GM21619 (cell line): ENCODE measurements at regions not wholly inside any gene's neighbourhood (a gene's known extent, or its start where the extent isn't known, plus 50 kb on each side); places are given as distances from the start of the nearest gene placed in this dataset.
"Not testable (repeated sequence)": the region's sequence is repeated elsewhere in the genome, so short reads cannot be mapped to it uniquely, and the experiment has no call there.

Experiments used
- ATAC-seq: cut with Tn5 transposase; IDR thresholded peaks from one replicate; pipeline ENCODE4 v1.9.1; 2021; ENCODE audit not compliant: unreplicated experiment

DNA sequence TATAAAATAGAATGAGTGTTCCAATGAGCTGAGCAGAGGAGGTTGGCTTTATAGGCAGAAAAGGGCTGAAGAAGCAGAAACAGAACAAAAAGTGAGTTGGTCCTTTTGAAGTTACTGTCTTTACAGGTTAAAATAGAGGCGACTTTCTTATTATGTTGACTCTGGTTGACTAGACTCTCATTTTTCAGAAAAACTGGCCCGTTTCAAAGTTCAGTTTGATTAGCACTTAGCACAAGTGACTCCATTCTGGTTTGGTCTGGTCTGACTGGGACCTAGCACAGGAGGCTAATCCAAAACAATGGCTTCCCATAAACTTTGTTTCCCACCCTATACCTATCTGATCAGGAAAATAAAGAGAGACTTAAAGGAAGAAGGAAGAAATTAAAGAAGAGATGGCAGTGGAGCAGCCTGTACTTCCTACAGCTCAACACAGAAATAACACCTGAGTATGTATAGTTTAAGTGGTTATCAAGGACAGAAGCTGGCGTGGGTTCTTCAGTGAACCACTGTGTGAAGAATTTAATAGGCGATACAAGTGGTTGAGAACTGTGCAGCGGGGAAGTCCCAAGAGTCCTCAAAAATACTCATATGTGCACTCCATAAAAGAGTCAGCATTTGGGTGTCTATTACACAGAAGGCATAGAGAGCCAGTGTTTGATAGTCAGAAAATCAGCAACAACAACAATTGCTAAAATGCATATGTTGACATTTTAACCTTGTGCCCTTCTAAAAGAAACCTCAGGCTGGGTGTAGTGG is 554.8 kb upstream of the HTR2C start:
- ATAC-seq, result no peak

DNA sequence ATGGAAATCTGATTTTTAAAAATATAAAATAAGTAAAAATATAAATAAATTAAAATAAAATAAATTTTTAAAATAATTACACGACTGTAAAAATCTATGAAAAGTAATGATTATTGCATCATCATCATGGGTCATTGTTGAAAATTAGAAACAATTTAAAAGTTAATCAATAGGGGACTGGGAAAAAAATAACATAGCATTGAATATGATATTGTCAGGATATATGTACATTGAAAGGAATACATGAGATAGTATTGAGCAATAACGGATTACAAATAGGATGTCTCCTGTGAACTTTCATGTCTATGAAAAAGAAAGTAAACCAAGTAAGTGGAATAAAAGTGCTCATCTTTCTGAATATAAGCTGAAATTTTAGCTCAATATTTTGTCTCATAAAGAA is 566.8 kb upstream of the HTR2C start:
- no peak for ATAC-seq

DNA sequence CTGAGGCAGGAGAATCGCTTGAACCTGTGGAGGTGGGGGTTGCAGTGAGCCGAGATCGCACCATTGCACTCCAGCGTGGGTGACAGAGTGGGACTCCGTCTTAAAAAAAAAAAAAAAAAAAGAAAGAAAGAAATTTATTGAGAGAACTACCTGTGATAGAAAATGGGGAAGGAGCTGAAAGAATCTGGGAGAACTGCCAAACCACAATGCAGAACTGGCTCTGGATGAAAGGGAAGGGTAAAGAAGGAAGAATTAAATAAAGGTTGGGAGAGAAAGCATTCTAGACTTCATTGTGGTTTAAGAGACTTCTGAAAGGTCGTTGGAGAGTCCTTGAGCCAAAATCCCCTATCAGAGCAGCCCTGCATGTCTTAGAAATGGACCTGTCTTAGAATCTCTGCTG is 567.9 kb upstream of the HTR2C start:
- no peak for ATAC-seq

DNA sequence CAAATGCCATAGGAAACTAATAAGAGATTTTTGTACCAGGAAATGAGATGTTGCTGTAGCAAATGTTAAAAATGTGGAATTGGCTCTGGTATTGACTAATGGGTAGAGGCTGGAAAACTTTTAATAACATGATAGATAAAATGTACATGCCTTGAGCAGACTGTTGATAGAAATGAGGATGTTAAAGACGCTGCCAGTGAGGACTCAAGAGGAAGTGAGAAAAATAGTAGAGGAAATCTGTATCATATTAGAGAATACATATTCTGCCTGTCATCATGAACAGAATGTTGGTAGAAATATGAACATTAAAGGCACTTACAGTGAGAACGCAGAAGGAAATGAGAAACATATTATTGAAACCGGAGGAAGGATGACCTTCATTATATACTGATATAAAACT is 577.2 kb upstream of the HTR2C start:
- no peak for ATAC-seq

DNA sequence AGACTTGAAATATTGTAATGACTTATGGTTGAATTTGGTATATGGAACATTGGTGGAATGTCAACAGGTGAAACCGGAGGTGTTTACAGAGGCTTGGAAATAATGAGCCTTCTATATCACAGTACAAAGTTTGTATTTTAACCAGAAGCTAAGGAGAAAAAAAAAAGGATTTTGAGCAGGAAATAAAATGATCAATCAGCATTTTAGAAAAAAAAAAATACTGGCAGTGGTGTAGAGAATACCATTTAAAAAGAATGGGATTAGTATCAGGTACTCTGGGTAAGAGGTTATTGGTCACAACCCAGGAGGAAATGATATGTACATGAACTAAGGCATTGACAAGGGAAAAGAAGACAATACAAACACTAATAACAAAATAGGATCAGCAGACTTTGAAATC is 587.1 kb upstream of the HTR2C start:
- ATAC-seq, result no peak

DNA sequence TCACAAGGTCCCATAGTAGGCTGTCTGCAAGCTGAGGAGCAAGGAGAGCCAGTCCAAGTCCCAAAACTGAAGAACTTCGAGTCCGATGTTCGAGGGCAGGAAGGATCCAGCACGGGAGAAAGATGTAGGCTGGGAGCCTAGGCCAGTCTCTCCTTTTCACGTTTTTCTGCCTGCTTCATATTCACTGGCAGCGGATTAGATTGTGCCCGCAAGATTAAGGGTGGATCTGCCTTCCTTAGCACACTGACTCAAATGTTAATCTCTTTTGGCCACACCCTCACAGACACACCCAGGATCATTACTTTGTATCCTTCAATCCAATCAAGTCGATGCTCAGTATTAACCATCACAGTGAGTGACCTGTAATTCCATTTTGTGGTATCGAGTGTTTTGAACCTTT is 592.2 kb upstream of the HTR2C start:
- ATAC-seq, result not testable (repeated sequence)

DNA sequence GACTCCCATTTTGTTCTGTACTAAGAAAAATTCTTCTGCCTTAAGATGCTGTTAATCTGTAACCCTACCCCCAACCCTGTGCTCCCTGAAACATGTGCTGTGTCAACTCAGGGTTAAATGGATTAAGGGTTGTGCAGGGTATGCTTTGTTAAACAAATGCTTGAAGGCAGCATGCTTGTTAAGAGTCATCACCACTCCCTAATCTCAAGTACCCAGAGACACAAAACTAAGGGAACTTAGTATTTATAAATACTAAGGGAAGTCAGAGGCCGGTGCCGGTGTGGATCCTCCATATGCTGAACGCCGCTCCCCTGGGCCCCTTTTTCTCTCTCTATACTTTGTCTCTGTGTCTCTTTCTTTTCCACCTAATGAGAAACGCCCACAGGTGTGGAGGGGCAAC is 593.2 kb upstream of the HTR2C start:
- not testable (repeated sequence) for ATAC-seq

DNA sequence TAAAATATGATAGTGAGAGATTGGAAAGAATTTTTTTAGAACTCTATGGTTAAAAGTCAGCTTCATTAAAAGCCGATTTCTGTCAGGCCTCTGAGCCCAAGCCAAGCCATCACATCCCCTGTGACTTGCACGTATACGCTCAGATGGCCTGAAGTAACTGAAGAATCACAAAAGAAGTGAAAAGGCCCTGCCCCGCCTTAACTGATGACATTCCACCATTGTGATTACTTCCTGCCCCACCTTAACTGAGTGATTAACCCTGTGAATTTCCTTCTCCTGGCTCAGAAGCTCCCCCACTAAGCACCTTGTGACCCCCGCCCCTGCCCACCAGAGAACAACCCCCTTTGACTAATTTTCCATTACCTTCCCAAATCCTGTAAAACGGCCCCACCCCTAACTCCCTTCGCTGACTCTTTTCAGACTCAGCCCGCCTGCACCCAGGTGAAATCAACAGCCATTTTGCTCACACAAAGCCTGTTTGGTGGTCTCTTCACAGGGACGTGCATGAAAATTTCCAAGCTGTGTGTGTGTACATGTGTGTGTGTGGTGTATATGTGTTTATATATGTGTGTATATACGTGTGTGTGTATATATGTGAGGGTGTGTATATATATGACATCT is 595.5 kb upstream of the HTR2C start:
- ATAC-seq, result not testable (repeated sequence)

DNA sequence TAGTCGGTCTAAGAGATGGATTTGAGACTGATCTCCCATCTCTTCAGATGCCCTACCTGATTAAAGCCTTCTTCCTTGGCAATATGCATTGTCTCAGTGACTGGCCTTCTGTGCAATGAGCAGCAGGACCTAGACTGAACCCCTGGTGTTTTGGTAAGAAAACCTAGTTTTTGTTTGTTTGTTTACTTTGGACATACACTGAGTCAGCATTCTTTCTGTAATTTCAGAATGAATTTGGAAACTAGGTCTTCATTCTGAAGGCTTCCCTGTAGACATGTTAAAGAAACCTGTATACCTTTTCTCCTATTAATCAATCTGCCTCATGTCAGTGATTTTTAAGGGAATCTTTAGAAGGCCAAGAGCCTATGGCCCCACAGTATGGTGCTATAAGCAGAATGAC is 597.5 kb upstream of the HTR2C start:
- ATAC-seq, result no peak

DNA sequence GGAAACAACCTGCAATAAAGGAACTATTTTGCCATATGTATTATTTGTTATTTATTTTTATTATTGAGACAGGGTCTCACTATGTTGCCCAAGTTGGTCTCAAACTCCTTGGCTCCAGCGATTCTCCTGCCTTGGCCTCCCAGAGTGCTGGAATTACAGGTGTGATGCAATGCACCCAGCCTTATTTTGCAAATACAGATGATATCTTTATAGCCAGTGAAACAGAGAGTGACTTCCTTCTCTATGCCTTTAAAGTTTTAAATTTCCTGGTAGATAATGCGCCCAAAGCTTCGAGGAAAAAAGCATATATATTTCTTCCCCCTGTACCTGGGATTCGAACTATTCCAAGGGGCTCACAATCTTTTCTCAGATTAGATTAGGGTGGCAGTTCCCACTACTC is 601.1 kb upstream of the HTR2C start:
- ATAC-seq, result no peak

DNA sequence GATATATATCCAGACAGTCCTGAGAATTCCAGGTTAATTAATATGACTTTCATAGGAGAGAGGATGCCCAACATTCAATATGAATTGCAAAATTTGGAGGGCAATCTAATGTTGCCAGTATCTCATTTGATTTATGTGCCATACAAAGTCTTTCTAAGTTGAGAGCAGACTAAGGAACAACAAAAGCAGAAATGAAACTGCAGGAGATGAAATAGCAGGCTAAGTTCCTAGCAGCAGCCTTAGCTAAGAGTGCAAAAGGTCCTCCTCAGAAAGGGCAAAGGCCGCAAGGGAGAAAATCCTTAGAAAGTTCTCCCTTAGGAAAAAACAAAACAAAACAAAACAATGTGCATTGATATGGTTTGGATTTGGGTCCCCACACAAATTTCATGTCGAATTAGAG is 602.9 kb upstream of the HTR2C start:
- no peak for ATAC-seq

DNA sequence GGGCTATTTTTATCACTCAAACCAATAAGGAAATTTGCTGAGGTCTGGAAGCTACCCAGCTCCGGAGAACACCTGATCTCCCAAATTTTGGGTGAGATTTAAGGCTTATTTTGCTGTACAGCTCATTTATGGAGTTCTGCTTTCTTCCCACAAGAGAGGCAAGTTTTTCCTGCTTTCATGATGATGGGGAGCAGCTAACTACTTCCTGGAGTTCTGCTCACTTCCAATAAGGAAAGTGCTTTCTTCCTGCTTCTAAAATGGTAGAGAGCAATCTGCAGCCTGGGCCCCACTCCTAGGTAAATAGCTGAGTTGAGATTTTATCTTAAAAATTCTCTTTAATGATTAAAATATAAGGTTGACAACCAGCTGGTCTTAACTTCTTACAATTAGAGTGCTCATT is 606.0 kb upstream of the HTR2C start:
- ATAC-seq, result no peak

DNA sequence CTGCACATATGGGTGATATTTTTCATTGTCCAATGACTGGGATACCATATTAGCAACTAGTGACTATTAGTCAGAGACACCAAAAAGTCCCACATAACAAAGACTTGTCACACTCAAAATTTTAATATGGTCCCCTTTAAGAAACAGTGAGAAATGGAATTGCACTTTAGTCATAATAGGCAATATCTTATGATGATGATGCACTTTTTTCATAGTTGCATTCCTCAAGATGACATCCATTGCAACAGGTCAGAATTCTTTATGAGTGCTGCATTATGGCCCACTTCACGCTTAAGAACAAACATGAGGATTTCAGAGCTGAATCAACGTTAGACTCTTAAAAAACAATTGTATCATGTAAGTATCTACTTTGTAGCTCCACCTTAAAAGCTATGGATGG is 608.4 kb upstream of the HTR2C start:
- ATAC-seq, result no peak

DNA sequence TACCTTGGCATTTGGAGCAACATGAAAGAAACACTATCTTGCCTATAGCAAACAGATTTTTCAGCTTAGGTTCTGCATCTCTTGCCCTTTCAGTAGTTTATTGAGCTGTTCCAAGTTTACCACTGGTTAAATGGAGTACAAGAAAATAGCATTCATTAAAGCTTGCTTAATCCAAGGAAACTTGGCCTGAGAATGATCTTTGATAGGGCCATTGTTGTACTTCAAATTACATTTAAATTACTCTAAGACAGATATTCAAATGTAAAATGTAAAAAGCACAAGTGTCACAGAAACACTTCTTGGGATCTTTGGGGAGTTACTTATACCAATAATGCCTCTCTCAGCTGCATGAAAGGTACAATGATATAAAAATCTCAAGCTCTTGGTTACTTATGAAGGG is 609.0 kb upstream of the HTR2C start:
- no peak for ATAC-seq

DNA sequence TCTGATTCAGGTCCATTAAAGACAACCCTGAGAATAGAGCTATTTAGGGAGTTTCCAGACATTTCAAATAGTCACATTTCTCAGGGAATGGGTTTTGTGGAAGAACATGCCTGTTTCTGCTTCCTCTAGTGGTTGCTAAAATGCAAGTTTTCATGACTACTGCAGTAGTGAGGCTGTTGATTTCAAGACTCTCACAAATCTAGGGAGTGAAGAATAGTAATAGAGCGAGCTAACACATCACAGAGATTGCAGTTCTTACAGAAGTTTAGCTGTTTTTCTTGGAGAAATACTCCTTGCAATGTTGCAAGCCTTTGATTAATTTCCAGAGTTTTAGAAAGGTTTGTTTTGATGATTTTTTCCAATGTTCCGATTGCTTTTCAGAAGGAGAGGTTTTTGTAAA is 610.2 kb upstream of the HTR2C start:
- ATAC-seq, result no peak

DNA sequence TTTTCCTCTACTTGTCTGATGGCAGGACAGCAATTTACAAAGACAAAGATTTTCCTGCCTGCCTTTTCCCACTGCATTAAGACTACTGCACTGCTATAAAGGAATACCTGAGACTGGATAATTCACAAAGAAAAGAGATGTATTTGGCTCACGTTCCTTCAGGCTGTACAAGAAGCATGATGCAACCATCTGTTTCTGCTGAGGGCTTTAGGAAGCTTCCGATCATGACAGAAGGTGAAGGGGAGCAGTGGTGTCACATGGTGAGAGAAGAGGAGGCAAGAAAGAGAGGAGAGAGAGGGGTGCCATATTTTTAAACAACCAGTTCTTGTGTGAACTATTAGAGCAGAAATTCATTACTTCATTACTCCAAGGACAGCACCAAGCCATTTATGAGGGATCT is 617.1 kb upstream of the HTR2C start:
- no peak for ATAC-seq

DNA sequence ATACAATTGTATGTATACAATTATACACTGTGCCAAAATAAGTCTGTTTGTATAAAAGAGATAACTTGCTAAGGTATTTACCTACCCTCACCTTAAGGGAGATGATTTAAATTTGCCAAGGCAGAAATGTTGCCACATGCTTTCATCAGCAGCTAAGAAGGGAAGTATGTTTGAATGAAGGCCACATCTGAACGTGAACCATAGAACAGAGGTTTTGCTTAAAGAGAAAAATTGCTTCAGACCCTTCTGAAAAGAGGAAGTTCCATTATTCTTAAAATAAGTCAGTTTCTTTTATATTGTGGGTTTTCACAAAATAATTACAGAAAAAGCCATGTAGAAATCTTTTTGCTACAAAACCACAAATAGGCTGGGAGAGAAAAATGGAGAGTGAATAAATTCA is 621.5 kb upstream of the HTR2C start:
- no peak for ATAC-seq

DNA sequence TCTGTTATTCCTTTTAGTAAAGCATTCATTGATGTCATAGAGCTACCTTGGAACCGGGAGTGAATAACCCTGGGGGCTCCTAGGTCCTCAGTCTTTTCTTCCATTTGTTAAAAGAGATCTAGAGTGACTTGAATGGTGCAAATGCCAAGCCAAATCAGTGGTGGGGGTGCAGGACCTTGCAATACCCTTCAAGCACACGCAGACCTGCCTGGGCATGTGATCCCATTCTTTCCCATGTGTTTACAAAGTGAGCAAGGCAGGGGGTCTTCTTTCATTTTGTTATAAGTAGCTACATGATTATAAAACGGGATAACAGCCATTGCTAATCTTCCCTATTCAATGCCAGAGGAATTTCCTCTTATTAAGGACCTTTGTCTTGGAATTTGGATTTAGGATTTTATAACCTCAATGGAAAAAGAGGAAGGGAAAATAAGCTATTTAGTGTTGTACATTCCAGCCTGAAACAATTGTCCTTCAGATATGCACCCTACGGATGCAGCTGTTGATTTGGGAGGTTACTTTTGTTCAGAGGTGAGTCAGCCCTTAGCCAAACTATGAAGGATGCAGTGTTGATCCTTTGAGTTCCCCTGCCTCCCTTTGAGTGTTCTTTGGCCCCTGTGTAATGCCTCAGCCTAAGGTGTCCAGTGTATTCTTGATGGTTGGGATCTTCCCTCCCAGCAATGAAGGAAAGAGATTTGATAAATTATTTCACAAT is 623.8 kb upstream of the HTR2C start:
- ATAC-seq, result no peak

DNA sequence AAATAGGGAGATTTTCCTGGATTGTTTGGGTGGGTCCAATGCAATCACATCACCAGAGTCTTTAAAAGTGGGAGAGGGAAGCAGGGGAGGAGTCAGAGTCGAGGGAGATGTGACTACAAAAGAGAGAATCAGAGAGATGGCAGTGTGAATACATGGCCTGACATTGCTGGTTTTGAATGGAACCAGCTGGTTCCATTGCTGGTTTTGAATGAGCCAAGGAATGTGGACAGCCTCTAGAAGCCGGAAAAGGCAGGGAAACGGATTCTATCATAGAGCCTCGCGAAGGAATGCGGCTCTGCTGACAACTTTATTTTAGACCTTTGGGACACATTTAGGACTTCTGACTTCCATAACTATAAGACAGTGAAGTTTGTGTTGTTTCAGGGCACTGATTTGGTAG is 627.0 kb upstream of the HTR2C start:
- no peak for ATAC-seq

DNA sequence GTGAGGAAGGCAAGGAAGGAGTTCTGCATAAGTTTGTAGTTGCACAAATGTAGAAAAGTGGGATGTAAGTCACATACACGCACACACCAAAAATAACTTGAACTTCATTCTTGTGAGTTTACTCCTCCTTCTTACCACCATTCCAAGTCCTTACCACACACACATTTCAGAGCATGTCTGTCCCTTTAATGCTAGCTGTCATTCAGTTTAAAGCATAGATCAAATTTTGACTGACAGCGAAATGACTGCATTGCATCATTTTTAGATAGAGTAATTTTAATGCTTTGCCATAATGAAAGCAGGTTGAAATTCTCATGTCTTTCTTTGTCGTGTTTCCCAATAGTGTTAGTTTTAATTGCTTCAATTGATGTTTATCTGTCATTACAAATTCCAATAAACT is 629.6 kb upstream of the HTR2C start:
- no peak for ATAC-seq

DNA sequence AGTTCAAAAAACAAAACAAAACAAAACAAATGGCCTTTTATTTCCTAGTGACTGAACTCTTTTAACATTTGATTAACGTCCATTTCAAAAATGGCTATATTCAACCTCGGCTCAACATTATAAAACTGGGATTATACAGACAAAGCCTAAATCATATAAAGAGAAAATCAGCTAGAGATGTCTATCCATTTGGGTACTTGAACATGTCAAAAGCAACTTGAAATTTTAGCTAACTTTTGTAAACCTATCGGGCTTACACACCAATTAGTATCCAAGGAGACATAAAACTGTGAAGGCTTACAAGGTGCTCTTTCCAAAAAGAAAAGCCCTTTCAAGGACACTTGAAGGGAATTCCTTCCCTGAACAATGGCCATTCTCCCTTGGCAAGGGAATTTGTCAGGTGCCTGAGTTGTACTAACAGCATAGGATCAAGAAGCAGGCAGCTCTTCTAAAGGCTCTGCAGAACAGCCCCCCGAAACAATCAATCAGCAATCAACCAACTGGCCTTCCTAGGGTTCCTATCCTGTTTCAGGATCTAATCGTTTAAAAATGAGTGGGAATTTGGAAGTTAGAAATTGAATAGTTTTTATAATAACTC is 633.7 kb upstream of the HTR2C start:
- ATAC-seq, result no peak

DNA sequence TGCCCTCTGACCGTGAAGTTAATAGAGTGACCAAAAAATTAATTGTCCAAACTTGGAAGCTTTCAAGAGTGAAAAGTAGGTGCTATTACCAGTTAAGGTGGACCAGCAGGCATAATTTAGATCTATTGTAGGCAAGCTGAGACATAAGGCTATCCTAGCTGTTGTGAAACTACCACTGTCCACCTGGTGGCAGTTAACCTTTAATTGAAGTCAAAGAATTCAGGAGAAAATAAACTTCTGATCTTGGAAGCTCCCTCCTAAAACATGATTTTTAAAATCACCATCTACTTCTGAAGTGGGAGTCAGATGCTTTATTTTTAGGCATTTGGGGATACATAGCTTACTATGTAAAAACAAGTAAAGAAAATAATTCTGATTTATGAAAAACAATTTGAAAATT is 636.3 kb upstream of the HTR2C start:
- ATAC-seq, result no peak
